IMR-90 (cell line): ENCODE measurements at regions not wholly inside any gene's neighbourhood (a gene's known extent, or its start where the extent isn't known, plus 50 kb on each side); places are given as distances from the start of the nearest gene placed in this dataset.

ENCODE experiments used
- BHLHE40 ChIP-seq: fragments of 150-350 bp; IDR thresholded peaks from 2 replicates; pipeline ENCODE4 v1.6.1; 2016; ENCODE audit warnings: mild to moderate bottlenecking, low read depth, low read length
- CTCF ChIP-seq: conservative IDR thresholded peaks from 2 replicates; pipeline ENCODE4 v1.5.1; 2012; ENCODE audit warnings: mild to moderate bottlenecking, low read depth, low read length, improper control_type of control experiment
- POLR2A ChIP-seq: IDR thresholded peaks from 2 replicates; pipeline ENCODE4 v1.6.1; 2012; ENCODE audit warnings: mild to moderate bottlenecking, low read depth, low read length

- TF ChIP-seq CTCF (no peak), POLR2A (no peak), BHLHE40 (no peak)
These were observed 152.7 kb downstream of the MCHR2 start for GRCh38 chr6:99841297-99841696.
